ENCODE measurements at regions not wholly inside any gene's neighbourhood (a gene's known extent, or its start where the extent isn't known, plus 50 kb on each side); places are given as distances from the start of the nearest gene placed in this dataset.

DNA sequence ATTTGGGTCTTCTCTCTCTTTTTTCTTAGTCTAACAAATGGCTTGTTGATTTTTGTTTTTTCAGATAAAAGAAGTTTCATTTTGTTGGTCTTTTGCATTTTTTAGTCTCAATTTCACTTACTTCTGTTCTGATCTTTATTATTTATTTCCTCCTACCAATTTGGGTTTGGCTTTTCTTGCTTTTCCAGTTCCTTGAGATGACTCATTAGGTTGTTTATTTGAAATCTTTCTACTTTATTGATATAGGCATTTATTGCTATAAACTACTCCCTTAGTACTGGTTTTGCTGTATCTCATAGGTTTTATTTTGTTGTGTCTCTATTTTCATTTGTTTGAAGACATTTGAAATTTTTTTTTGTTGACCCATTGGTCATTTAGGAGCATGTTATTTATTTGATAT is 152.2 kb upstream of the MPHOSPH6 start:
- Histone ChIP-seq H3K27me3 (no peaks in the 10 kb centered on the region), H3K27ac (no peak overlapping the region), H3K4me3 (no peak overlapping the region), H3K9me3 (peaks cover 0 to 11% (median 0%) of the 10 kb centered on the region in 3 donors), H3K4me1 (peaks cover 0 to 26% (median 11%) of the 10 kb centered on the region in 4 donors), H3K36me3 (no peaks in the 10 kb centered on the region)
- intact Hi-C loops (cut with DNase I; ENCODE audit: low total_unique reads): no loop called here
- TF ChIP-seq, protein P1, sequence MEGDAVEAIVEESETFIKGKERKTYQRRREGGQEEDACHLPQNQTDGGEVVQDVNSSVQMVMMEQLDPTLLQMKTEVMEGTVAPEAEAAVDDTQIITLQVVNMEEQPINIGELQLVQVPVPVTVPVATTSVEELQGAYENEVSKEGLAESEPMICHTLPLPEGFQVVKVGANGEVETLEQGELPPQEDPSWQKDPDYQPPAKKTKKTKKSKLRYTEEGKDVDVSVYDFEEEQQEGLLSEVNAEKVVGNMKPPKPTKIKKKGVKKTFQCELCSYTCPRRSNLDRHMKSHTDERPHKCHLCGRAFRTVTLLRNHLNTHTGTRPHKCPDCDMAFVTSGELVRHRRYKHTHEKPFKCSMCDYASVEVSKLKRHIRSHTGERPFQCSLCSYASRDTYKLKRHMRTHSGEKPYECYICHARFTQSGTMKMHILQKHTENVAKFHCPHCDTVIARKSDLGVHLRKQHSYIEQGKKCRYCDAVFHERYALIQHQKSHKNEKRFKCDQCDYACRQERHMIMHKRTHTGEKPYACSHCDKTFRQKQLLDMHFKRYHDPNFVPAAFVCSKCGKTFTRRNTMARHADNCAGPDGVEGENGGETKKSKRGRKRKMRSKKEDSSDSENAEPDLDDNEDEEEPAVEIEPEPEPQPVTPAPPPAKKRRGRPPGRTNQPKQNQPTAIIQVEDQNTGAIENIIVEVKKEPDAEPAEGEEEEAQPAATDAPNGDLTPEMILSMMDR (IDR thresholded peaks at IDR 0.05): no peak
- no peak for DNase-seq

DNA sequence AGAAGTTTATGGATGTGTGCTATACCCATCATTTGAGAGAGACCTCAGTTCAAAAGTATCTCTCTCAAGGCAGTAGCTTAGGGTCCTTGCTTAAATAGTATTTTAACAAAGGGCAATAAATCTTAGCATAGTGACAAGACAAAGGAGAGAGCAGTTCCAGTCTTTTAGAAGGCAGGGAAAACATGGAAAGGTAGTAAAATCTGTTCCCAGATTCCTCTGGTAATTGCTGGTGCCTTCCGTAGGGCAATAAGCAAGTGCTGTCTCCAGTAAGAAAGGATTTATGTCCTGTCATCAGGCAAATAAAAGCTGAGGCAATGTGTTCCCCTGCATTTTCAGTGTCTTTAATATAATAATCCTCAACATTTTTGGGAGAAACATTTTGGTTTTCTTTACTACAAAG is 149.0 kb upstream of the MPHOSPH6 start:
- H3K9me3 ChIP-seq: peaks cover 0 to 11% (median 0%) of the 10 kb centered on the region in 3 donors
- TF ChIP-seq, protein P1 (IDR thresholded peaks at IDR 0.05): no peak
- intact Hi-C loops (cut with DNase I; ENCODE audit: low total_unique reads): no loop called here

DNA sequence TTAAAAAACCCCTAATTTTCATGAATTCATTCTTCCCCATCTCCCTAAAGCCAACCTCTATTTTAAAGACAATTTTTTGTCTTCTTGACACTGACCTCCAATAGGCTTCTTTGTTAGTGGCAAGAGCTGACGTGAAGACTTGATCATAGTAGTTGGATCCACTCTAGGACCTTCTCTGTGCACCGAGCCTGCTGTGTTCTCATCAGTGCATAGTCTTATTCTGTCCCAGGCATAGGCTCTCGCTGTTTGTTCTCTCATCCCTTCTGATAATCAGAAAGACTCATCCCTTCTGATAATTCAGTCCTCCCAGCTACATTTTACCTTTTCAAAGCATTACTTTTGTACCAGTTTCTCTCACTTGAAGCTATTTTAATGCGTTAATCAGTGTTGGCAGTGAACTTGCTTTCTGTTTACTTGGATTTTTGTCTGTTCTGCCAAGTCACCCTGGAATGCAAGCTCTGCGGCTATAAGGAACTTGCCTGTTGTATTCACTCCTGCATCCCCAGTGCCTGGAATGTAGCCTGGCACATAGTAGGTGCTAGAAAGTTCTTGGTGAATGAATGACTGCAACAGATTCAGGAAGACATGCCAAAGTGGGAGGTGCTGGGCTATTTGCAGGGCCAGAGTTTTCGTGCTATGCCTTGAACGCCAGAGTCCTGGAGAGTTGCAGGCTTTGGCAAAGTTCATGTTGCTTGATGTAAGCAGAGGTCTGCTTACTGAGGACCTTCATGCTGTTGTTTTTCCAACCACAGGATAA is 147.6 kb upstream of the MPHOSPH6 start:
- H3K4me3 ChIP-seq: no peak overlapping the region
- intact Hi-C loops (cut with DNase I; ENCODE audit: low total_unique reads): no loop called here
- peaks cover 0 to 47% (median 19%) of the 10 kb centered on the region in 4 donors for H3K4me1 ChIP-seq
- no peaks in the 10 kb centered on the region for H3K27me3 ChIP-seq
- no peaks in the 10 kb centered on the region for H3K36me3 ChIP-seq
- DNase-seq: peak in 1 of 2 donors; percentile 72
- H3K27ac ChIP-seq: peak overlapping the region; percentile 34 to 54
- TF ChIP-seq, protein P1 (IDR thresholded peaks at IDR 0.05): no peak
- H3K9me3 ChIP-seq: no peaks in the 10 kb centered on the region

More for the DNA sequence above, 149.0 kb upstream of the MPHOSPH6 start:
- H3K4me1 ChIP-seq: peaks cover 0 to 47% (median 19%) of the 10 kb centered on the region in 4 donors
- H3K36me3 ChIP-seq: no peaks in the 10 kb centered on the region
- DNase-seq: no peak
- H3K4me3 ChIP-seq: no peak overlapping the region
- no peaks in the 10 kb centered on the region for H3K27me3 ChIP-seq
- peak overlapping the region; percentile 34 to 54 for H3K27ac ChIP-seq

DNA sequence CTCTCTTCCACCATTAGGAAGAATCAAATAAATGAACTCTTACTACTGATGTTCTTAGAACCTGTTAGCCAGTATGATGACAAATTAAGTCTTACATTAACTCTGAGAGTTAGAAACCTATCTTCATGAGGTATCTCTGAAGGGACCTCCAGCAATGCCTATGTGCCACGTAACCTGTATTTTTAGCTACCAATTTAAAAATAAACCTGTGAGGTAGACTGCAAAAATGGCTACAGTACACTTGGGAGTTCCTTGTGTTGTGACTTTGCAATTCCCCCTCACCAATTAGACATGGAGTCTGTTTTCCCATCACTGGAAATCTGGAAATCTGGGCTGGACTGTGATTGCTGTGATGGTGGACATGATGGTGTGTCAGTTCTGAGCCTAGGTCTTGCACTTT is 143.7 kb upstream of the MPHOSPH6 start:
- Histone ChIP-seq H3K4me3 (no peak overlapping the region), H3K27me3 (no peaks in the 10 kb centered on the region), H3K36me3 (no peaks in the 10 kb centered on the region), H3K4me1 (peaks cover 0 to 56% (median 23%) of the 10 kb centered on the region in 4 donors), H3K9me3 (no peaks in the 10 kb centered on the region), H3K27ac (no peak overlapping the region)
- TF ChIP-seq, protein P1 (IDR thresholded peaks at IDR 0.05): no peak
- DNase-seq: no peak
- intact Hi-C loops (cut with DNase I; ENCODE audit: low total_unique reads): no loop called here

DNA sequence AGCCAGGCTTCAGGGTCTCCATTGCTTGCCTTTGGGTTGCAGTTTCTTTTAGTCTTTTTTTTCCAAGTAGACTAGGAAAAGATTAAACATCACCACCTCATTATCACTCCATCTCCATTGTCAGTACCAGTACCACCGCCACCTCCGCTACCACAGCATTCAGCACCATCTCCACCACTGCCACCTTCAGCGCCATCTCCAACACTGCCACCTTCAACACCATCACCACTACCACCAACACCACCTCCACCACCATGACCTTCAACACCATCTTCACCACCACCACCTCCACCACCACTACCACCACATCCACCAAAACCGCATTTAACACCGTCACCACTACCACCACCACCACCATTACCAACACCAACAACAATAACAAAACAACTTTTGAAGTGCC is 141.5 kb upstream of the MPHOSPH6 start:
- no peak for DNase-seq

More for the DNA sequence above, 141.5 kb upstream of the MPHOSPH6 start:
- Histone ChIP-seq H3K36me3 (no peaks in the 10 kb centered on the region), H3K27ac (no peak overlapping the region), H3K27me3 (no peaks in the 10 kb centered on the region), H3K9me3 (no peaks in the 10 kb centered on the region), H3K4me3 (no peak overlapping the region), H3K4me1 (peaks cover 0 to 44% (median 12%) of the 10 kb centered on the region in 4 donors)
- TF ChIP-seq, protein P1 (IDR thresholded peaks at IDR 0.05): no peak
- intact Hi-C loops (cut with DNase I; ENCODE audit: low total_unique reads): no loop called here
